ENCODE measurements at regions not wholly inside any gene's neighbourhood (a gene's known extent, or its start where the extent isn't known, plus 50 kb on each side); places are given as distances from the start of the nearest gene placed in this dataset.
"Not testable (repeated sequence)": the region's sequence is repeated elsewhere in the genome, so short reads cannot be mapped to it uniquely, and the experiment has no call there.

- DNase-seq, result no peak
These were observed 164.0 kb downstream of the RGS9 start for GRCh38 chr17:65301184-65301583.

GRCh38 chr17:65297916-65298315 is 160.7 kb downstream of the RGS9 start:
- DNase-seq, result no peak

GRCh38 chr17:65297384-65297783 is 160.2 kb downstream of the RGS9 start:
- no peak for DNase-seq

GRCh38 chr17:65294181-65294719 is 157.1 kb downstream of the RGS9 start:
- peak; percentile 64 to 69 for DNase-seq

- DNase-seq, result no peak
These were observed 156.5 kb downstream of the RGS9 start for GRCh38 chr17:65293584-65294180.

GRCh38 chr17:65292430-65292829 is 155.3 kb downstream of the RGS9 start:
- no peak for DNase-seq

- DNase-seq, result not testable (repeated sequence)
These were observed 154.1 kb downstream of the RGS9 start for GRCh38 chr17:65291301-65291700.

- no peak for DNase-seq
These were observed 153.4 kb downstream of the RGS9 start for GRCh38 chr17:65290616-65291015.

- no peak for DNase-seq
These were observed 152.9 kb downstream of the RGS9 start for GRCh38 chr17:65290056-65290455.

- no peak for DNase-seq
These were observed 149.9 kb downstream of the RGS9 start for GRCh38 chr17:65287040-65287439.

GRCh38 chr17:65283704-65284103 is 146.5 kb downstream of the RGS9 start:
- DNase-seq, result no peak

- DNase-seq, result no peak
These were observed 142.3 kb downstream of the RGS9 start for GRCh38 chr17:65279456-65279855.

- DNase-seq, result no peak
These were observed 141.6 kb downstream of the RGS9 start for GRCh38 chr17:65278820-65279184.

- peak; percentile 19 to 33 for DNase-seq
These were observed 141.1 kb downstream of the RGS9 start for GRCh38 chr17:65278050-65278819.

GRCh38 chr17:65277576-65277975 is 140.4 kb downstream of the RGS9 start:
- no peak for DNase-seq
